Thoracic aorta (tissue), 2 donors: ENCODE measurements at regions not wholly inside any gene's neighbourhood (a gene's known extent, or its start where the extent isn't known, plus 50 kb on each side); places are given as distances from the start of the nearest gene placed in this dataset.

Experiments used
- ATAC-seq: fragments of 150-250 bp; one replicate; pipeline ENCODE4 v1.8.0; 2017; ENCODE audit warnings: low read depth; ENCODE audit not compliant: insufficient number of reproducible peaks, low FRiP score
- DNase-seq: peaks from one replicate; pipeline ENCODE4 v3.0.0-alpha.2; 2020; ENCODE audit warnings: low spot score
- H3K27ac ChIP-seq, 2 donors: fragments of 200-600 bp; sonication (generic); 1 replicate in 1 of 2; 2 replicates in 1 of 2; pipeline ENCODE4 v1.5.1; 2016; ENCODE audit warnings: mild to moderate bottlenecking in 2 of 2, moderate library complexity in 2 of 2
- H3K27me3 ChIP-seq: fragments of 200-600 bp; sonication (generic); replicated peaks from 2 replicates; pipeline ENCODE4 v1.6.0; 2016; ENCODE audit warnings: mild to moderate bottlenecking; ENCODE audit not compliant: insufficient read depth
- H3K36me3 ChIP-seq: fragments of 200-600 bp; sonication (generic); one replicate; pipeline ENCODE4 v1.5.1; 2016
- H3K4me1 ChIP-seq, 2 donors: fragments of 200-600 bp; sonication (generic); 1 replicate in 1 of 2; 2 replicates in 1 of 2; pipeline versions ENCODE4 v1.5.1 to v1.6.0; 2016; ENCODE audit warnings: low read depth in 2 of 2, mild to moderate bottlenecking in 1 of 2; ENCODE audit not compliant: control insufficient read depth in 1 of 2
- H3K4me3 ChIP-seq: fragments of 200-600 bp; sonication (generic); 2 replicates; pipeline ENCODE4 v1.5.1; 2016; ENCODE audit warnings: mild to moderate bottlenecking
- H3K9me3 ChIP-seq: fragments of 200-600 bp; sonication (generic); 2 replicates; pipeline ENCODE4 v1.5.1; 2016
- TF ChIP-seq, protein P1 (sequence below): fragments of 200-600 bp; sonication (generic); IDR thresholded peaks from one replicate; pipeline ENCODE4 v1.5.1; 2019; ENCODE audit warnings: antibody characterized with exemption

GRCh38 chr7:49260538-49260937 is 336.2 kb downstream of the CDC14C start:
- Histone ChIP-seq H3K4me1 (no peaks in the 10 kb centered on the region), H3K27ac (no peak overlapping the region), H3K27me3 (no peaks in the 10 kb centered on the region), H3K4me3 (no peak overlapping the region), H3K36me3 (no peaks in the 10 kb centered on the region), H3K9me3 (no peaks in the 10 kb centered on the region)
- no peak for ATAC-seq
- TF ChIP-seq, protein P1, sequence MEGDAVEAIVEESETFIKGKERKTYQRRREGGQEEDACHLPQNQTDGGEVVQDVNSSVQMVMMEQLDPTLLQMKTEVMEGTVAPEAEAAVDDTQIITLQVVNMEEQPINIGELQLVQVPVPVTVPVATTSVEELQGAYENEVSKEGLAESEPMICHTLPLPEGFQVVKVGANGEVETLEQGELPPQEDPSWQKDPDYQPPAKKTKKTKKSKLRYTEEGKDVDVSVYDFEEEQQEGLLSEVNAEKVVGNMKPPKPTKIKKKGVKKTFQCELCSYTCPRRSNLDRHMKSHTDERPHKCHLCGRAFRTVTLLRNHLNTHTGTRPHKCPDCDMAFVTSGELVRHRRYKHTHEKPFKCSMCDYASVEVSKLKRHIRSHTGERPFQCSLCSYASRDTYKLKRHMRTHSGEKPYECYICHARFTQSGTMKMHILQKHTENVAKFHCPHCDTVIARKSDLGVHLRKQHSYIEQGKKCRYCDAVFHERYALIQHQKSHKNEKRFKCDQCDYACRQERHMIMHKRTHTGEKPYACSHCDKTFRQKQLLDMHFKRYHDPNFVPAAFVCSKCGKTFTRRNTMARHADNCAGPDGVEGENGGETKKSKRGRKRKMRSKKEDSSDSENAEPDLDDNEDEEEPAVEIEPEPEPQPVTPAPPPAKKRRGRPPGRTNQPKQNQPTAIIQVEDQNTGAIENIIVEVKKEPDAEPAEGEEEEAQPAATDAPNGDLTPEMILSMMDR = no peak
- no peak for DNase-seq

- DNase-seq (no peak), ATAC-seq (no peak)
- Histone ChIP-seq H3K4me3 (no peak overlapping the region), H3K4me1 (no peaks in the 10 kb centered on the region), H3K9me3 (no peaks in the 10 kb centered on the region), H3K36me3 (no peaks in the 10 kb centered on the region), H3K27ac (no peak overlapping the region), H3K27me3 (no peaks in the 10 kb centered on the region)
- TF ChIP-seq, protein P1 = no peak
Measured at GRCh38 chr7:49261928-49262327, 337.6 kb downstream of the CDC14C start.

DNA sequence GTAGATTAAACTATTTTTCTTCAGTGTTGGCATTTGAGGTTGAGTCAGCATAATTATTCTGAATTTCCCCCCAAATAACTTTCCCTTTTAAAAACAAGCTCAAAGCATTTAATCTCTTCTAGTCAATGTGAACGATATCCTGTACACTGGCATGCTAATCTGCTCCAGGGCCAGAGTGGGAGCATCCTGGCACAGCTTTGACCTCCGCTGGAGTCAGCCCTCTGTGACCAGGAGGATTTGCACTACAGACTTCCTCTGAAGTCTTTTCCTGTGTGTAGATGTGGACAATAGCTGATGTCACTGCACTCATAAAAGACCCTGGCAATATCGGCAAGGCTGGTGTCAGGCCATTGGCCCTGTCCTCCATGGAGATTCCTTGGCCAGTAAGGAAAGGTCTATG is 340.2 kb downstream of the CDC14C start:
- ATAC-seq (no peak), DNase-seq (no peak)
- TF ChIP-seq, protein P1 = no peak
- Histone ChIP-seq H3K4me1 (no peaks in the 10 kb centered on the region), H3K27me3 (no peaks in the 10 kb centered on the region), H3K9me3 (no peaks in the 10 kb centered on the region), H3K36me3 (no peaks in the 10 kb centered on the region), H3K4me3 (no peak overlapping the region), H3K27ac (no peak overlapping the region)

DNA sequence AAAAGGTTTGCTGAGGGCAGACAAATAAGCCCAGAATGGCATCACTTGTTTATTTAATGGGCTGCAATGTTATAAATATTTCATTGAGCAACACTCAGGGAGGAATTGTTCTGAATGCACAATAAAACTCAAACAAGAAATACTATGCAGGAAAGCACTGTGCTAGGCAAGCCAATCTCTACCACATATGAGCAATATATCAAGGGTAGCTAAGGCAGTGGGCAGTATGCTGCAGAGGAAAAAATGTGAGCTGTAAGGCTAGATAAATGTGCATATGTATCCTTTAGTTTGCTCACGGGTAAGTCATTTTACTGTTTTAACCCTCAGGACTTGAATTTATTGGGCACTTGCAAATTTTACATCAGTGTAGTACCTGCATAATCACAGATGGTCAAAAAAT is 349.6 kb downstream of the CDC14C start:
- Histone ChIP-seq H3K36me3 (no peaks in the 10 kb centered on the region), H3K4me3 (no peak overlapping the region), H3K4me1 (no peaks in the 10 kb centered on the region), H3K27me3 (no peaks in the 10 kb centered on the region), H3K27ac (no peak overlapping the region), H3K9me3 (no peaks in the 10 kb centered on the region)
- ATAC-seq = no peak
- no peak for DNase-seq
- TF ChIP-seq, protein P1 = no peak

DNA sequence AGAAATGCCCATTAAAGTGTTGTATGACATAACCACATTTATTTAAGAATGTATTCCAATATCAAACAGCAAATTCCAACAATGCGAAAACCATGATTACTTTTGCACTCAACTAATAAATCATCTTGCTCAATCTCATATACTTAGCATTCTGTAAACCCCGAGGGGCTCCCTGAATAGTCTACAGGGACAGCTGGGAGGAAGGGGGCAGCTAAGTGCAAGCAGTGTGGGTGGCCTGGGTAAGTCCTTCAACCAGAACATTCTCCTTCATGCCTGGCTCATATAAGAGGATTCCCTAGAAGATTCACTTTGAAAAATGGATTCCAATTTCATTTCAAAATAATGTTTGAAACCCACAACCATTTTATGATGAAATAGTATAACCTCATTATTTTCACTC is 355.5 kb downstream of the CDC14C start:
- TF ChIP-seq, protein P1 = no peak
- Histone ChIP-seq H3K9me3 (no peaks in the 10 kb centered on the region), H3K4me1 (no peaks in the 10 kb centered on the region), H3K36me3 (no peaks in the 10 kb centered on the region), H3K27me3 (no peaks in the 10 kb centered on the region), H3K27ac (no peak overlapping the region), H3K4me3 (no peak overlapping the region)
- DNase-seq (no peak), ATAC-seq (no peak)
